ENCODE measurements at regions not wholly inside any gene's neighbourhood (a gene's known extent, or its start where the extent isn't known, plus 50 kb on each side); places are given as distances from the start of the nearest gene placed in this dataset.

DNA sequence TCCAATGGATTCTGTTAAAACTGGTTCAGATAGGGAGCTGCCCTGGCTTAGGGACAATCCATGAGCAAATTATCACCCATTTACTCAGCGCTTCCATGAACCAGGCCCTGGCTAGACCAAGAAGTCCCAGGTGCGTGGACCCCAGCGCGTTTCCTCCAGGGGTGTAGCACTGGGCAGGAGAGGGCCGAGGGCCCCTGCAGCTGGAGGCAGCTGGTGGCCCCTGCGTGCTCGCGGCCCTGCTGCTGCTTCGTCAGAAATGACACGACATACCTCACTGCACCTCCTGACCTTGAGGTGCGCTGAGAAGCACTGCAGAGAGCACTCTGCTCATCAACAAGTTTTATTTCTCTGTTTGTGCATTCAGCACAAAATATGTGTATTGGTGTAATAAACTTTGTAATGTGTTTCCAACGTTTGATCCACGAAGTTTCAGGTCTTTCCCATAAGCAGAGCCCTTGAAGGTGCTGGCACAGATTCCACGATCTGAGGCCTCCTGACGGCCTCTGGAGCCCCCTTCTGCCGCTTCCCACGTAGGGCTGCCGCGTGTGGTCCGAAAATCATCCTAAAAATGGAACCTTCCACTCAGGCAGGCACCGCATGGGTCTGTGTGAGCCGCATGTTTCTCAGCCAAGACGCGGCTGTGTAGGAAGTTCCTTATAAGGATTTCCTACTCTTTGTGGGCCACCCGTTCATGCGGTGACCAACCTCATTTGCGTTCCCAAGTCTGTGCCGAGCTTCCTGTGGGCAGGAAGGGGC is 50.8 kb upstream of the ZCCHC14 start:
- no peaks in the 10 kb centered on the region for H3K4me1 ChIP-seq (ENCODE audit: insufficient read depth, low read length, poor library complexity, severe bottlenecking)
- H3K4me2 ChIP-seq (ENCODE audit: low read length) = no peak overlapping the region
- no peak overlapping the region for H3K4me3 ChIP-seq (ENCODE audit: low read depth, low read length, poor library complexity, severe bottlenecking)
- H2AFZ ChIP-seq (ENCODE audit: low read length) = no peak overlapping the region; the same call in 1 of the 2 replicates
- H3K27ac ChIP-seq (ENCODE audit: low read depth, low read length, poor library complexity, severe bottlenecking) = no peak overlapping the region
- intact Hi-C loops (cut with micrococcal nuclease; ENCODE audit: unreplicated experiment) = no loop called here
- peak; percentile 14 for DNase-seq (ENCODE audit: low spot score)
- ChIA-PET POLR2A (no interaction called here), CTCF (ENCODE audit: unreplicated experiment) (no interaction called here)
- TF ChIP-seq, protein P1, sequence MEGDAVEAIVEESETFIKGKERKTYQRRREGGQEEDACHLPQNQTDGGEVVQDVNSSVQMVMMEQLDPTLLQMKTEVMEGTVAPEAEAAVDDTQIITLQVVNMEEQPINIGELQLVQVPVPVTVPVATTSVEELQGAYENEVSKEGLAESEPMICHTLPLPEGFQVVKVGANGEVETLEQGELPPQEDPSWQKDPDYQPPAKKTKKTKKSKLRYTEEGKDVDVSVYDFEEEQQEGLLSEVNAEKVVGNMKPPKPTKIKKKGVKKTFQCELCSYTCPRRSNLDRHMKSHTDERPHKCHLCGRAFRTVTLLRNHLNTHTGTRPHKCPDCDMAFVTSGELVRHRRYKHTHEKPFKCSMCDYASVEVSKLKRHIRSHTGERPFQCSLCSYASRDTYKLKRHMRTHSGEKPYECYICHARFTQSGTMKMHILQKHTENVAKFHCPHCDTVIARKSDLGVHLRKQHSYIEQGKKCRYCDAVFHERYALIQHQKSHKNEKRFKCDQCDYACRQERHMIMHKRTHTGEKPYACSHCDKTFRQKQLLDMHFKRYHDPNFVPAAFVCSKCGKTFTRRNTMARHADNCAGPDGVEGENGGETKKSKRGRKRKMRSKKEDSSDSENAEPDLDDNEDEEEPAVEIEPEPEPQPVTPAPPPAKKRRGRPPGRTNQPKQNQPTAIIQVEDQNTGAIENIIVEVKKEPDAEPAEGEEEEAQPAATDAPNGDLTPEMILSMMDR (conservative IDR thresholded peaks at IDR 0.05; ENCODE audit: low read length) = no peak
- no peak for TF ChIP-seq EZH2phosphoT487 (IDR thresholded peaks at IDR 0.05; ENCODE audit: borderline replicate concordance, low read depth, low read length)
- no TSS peak for BruUV-seq (replicated peaks)
- no peaks in the 10 kb centered on the region for H4K20me1 ChIP-seq (ENCODE audit: insufficient read depth, low read length)
- no peaks in the 10 kb centered on the region for H3K9me3 ChIP-seq (ENCODE audit: low read length)
- no peaks in the 10 kb centered on the region for H3K9me2 ChIP-seq (ENCODE audit: insufficient read depth, low read length)
- no peaks in the 10 kb centered on the region for H3K79me2 ChIP-seq (ENCODE audit: insufficient read depth, low read depth, low read length)
- no peaks in the 10 kb centered on the region for H3K36me3 ChIP-seq (ENCODE audit: insufficient read depth, low read length)

DNA sequence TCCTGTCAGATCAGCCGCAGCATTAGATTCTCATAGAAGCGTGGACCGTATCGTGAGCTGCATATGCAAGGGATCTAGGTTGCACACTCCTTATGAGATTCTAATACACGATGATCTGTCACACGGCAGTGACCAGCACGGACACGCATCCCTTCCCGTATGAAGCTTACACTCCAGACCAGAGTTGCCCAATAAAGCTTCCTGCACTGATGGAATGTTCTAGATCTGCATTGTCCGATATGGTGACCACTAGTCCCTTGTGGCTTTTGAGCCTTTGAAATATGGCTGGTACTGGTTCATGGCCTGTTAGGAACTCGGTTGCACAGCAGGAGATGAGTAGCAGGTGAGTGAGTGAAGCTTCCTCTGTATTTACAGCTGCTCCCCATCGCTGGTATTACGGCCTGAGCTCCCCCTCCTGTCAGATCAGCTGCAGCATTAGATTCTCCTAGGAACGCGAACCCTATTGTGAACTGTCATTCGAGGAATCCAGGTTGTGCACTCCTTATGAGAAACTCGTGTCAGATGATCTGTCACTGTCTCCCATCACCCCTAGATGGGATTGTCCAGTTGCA is 49.8 kb upstream of the ZCCHC14 start:
- no peak for DNase-seq (ENCODE audit: low spot score)
- Histone ChIP-seq H3K27ac (ENCODE audit: low read depth, low read length, poor library complexity, severe bottlenecking) (no peak overlapping the region), H3K4me3 (ENCODE audit: low read depth, low read length, poor library complexity, severe bottlenecking) (no peak overlapping the region), H2AFZ (ENCODE audit: low read length) (no peak overlapping the region), H3K4me2 (ENCODE audit: low read length) (no peak overlapping the region), H3K4me1 (ENCODE audit: insufficient read depth, low read length, poor library complexity, severe bottlenecking) (no peaks in the 10 kb centered on the region), H3K36me3 (ENCODE audit: insufficient read depth, low read length) (no peaks in the 10 kb centered on the region), H3K79me2 (ENCODE audit: insufficient read depth, low read depth, low read length) (no peaks in the 10 kb centered on the region), H3K9me3 (ENCODE audit: low read length) (no peaks in the 10 kb centered on the region), H3K9me2 (ENCODE audit: insufficient read depth, low read length) (no peaks in the 10 kb centered on the region), H4K20me1 (ENCODE audit: insufficient read depth, low read length) (no peaks in the 10 kb centered on the region)
- TF ChIP-seq, protein P1 (conservative IDR thresholded peaks at IDR 0.05; ENCODE audit: low read length) = no peak
- no peak for TF ChIP-seq EZH2phosphoT487 (IDR thresholded peaks at IDR 0.05; ENCODE audit: borderline replicate concordance, low read depth, low read length)
- no TSS peak for BruUV-seq (replicated peaks)
- POLR2A ChIA-PET = no interaction called here
- intact Hi-C loops (cut with micrococcal nuclease; ENCODE audit: unreplicated experiment) = no loop called here
- CTCF ChIA-PET (ENCODE audit: unreplicated experiment) = no interaction called here

Data from OCI-LY7 (cell line).